ENCODE measurements at regions not wholly inside any gene's neighbourhood (a gene's known extent, or its start where the extent isn't known, plus 50 kb on each side); places are given as distances from the start of the nearest gene placed in this dataset.

DNA sequence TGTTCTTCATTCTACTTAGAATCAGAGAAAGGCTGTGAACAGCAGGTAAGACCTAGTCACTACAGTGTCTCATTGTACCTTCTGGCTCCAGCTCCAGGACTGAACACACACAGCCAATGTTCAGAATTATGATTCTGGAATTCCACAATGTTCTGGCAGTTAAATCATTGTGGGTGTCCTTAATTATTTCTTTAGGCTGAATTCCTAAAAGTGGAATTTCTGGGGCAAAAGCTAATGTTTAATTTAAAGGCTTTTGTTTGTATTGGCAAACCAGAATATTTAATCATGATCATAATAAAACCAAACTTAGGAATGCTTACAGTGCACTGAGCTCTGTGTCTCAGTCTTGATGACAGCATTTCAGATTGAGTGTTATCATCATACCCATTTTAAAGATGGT is 67.0 kb upstream of the FAT1 start:
- no peak overlapping the region for H3K23ac ChIP-seq (ENCODE audit: insufficient read length, low read depth, low read length)
- no peak overlapping the region for H3K56ac ChIP-seq (ENCODE audit: insufficient read length, low read depth, low read length)
- H3K27ac Mint-ChIP-seq = no peak overlapping the region
- H3K23me2 ChIP-seq (ENCODE audit: insufficient read length, low read depth, low read length, poor library complexity, severe bottlenecking) = no peaks in the 10 kb centered on the region
- H4K91ac ChIP-seq (ENCODE audit: insufficient read length, low read depth, low read length) = no peak overlapping the region
- H2BK5ac ChIP-seq (ENCODE audit: insufficient read length, low read length) = no peak overlapping the region
- TF ChIP-seq, protein P1, sequence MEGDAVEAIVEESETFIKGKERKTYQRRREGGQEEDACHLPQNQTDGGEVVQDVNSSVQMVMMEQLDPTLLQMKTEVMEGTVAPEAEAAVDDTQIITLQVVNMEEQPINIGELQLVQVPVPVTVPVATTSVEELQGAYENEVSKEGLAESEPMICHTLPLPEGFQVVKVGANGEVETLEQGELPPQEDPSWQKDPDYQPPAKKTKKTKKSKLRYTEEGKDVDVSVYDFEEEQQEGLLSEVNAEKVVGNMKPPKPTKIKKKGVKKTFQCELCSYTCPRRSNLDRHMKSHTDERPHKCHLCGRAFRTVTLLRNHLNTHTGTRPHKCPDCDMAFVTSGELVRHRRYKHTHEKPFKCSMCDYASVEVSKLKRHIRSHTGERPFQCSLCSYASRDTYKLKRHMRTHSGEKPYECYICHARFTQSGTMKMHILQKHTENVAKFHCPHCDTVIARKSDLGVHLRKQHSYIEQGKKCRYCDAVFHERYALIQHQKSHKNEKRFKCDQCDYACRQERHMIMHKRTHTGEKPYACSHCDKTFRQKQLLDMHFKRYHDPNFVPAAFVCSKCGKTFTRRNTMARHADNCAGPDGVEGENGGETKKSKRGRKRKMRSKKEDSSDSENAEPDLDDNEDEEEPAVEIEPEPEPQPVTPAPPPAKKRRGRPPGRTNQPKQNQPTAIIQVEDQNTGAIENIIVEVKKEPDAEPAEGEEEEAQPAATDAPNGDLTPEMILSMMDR (conservative IDR thresholded peaks at IDR 0.05) = no peak
- no peaks in the 10 kb centered on the region for H3K79me1 ChIP-seq (ENCODE audit: insufficient read depth, low read depth, low read length, poor library complexity, severe bottlenecking)
- H3K79me2 ChIP-seq (ENCODE audit: insufficient read depth, low read length) = no peaks in the 10 kb centered on the region
- H3T11ph ChIP-seq (ENCODE audit: low read length) = no peak overlapping the region
- no peaks in the 10 kb centered on the region for H3K4me1 ChIP-seq (ENCODE audit: insufficient read depth, low read length)
- no peak overlapping the region for H4K5ac ChIP-seq (ENCODE audit: insufficient read length, low read depth, low read length)
- H3K36me3 Mint-ChIP-seq (ENCODE audit: insufficient read depth in 1 of 3, low read depth in 3 of 3) = peaks cover 0 to 2% (median 0%) of the 10 kb centered on the region in 3 experiments; a peak in 3 of 7 replicates
- H3K4ac ChIP-seq (ENCODE audit: low read depth, low read length) = no peak overlapping the region
- no peak overlapping the region for H3K9ac ChIP-seq (ENCODE audit: extremely low read depth, insufficient read length, low read length)
- no peaks in the 10 kb centered on the region for H3K9me3 ChIP-seq (ENCODE audit: control insufficient read depth, low read depth, low read length)
- no peak overlapping the region for H2BK120ac ChIP-seq (ENCODE audit: low read depth, low read length, poor library complexity, severe bottlenecking)
- H2AK5ac ChIP-seq (ENCODE audit: insufficient read length, low read length) = no peak overlapping the region
- H3K27me3 Mint-ChIP-seq (ENCODE audit: low read depth) = 0 out of 2 replicates have a peak, but pooled peaks cover 1% of the 10 kb centered on the region
- H2BK15ac ChIP-seq (ENCODE audit: low read depth, low read length) = no peak overlapping the region
- no peak overlapping the region for H2BK20ac ChIP-seq (ENCODE audit: low read depth, low read length, poor library complexity, severe bottlenecking)
- H4K8ac ChIP-seq (replicated peaks; ENCODE audit: insufficient read length, low read depth, low read length) = no peak overlapping the region
- no peaks in the 10 kb centered on the region for H3K4me1 Mint-ChIP-seq
- no peaks in the 10 kb centered on the region for H3K27me3 ChIP-seq (ENCODE audit: insufficient read depth, low read length)
- H3K18ac ChIP-seq (ENCODE audit: insufficient read length, low read depth, low read length) = no peak overlapping the region
- no peak overlapping the region for H3K4me2 ChIP-seq (ENCODE audit: insufficient read depth, insufficient read length, low read length)
- no peak overlapping the region for H3K14ac ChIP-seq (ENCODE audit: insufficient read depth, low read length)
- no peak for DNase-seq
- no peak overlapping the region for H3K4me3 Mint-ChIP-seq
- no peak overlapping the region for H2AFZ ChIP-seq (ENCODE audit: low read length)
- no peaks in the 10 kb centered on the region for H4K20me1 ChIP-seq (ENCODE audit: control insufficient read depth, insufficient read depth, insufficient read length)
- H3K9me3 Mint-ChIP-seq = no peaks in the 10 kb centered on the region; a peak in 3 of 5 replicates
- no peak overlapping the region for H3K27ac ChIP-seq (ENCODE audit: insufficient read length, low read depth, low read length)
- no peak overlapping the region for H2BK12ac ChIP-seq (ENCODE audit: insufficient read length, low read depth, low read length)
